H1 (cell line): ENCODE measurements at regions not wholly inside any gene's neighbourhood (a gene's known extent, or its start where the extent isn't known, plus 50 kb on each side); places are given as distances from the start of the nearest gene placed in this dataset.

Experiments
- CTCF ChIA-PET: fragments of 300-600 bp; sonication (Branson Sonifier 250); formaldehyde crosslinking; loops from one replicate; lab custom pipeline; 2021; ENCODE audit not compliant: partially characterized antibody; lab: Charles Lee
- POLR2A ChIA-PET: fragments of 300-600 bp; sonication (Branson Sonifier 250); formaldehyde crosslinking; loops from one replicate; lab custom pipeline; 2021; ENCODE audit warnings: inconsistent platforms; ENCODE audit not compliant: partially characterized antibody; lab: Charles Lee
- DNase-seq, 2 experiments: peaks; one replicate each; pipeline versions ENCODE4 v3.0.0 to v3.0.0-alpha.2; 2010 to 2022; ENCODE audit warnings: low spot score in 2 of 2, low read depth in 1 of 2, mixed read lengths in 1 of 2
- FAIRE-seq: peaks from 2 replicates; lab custom pipeline; 2011; peaks lifted over from hg19 to GRCh38; lab: Jason Lieb, UNC
- H2AFZ ChIP-seq: 2 replicates; pipeline ENCODE4 v1.8.1; 2012; ENCODE audit warnings: low read length, inconsistent platforms
- H2AK5ac ChIP-seq: 2 replicates; pipeline ENCODE4 v1.6.1; 2013; ENCODE audit warnings: low read depth, low read length
- H2BK120ac ChIP-seq: replicated peaks from 2 replicates; pipeline ENCODE3; 2013; ENCODE audit warnings: low read depth, low read length, inconsistent platforms
- H2BK12ac ChIP-seq: 2 replicates; pipeline ENCODE4 v1.6.1; 2013; ENCODE audit warnings: low read depth, low read length
- H2BK15ac ChIP-seq: 2 replicates; pipeline ENCODE4 v1.6.1; 2013; ENCODE audit warnings: low read length
- H2BK20ac ChIP-seq: 2 replicates; pipeline ENCODE4 v1.6.1; 2013; ENCODE audit warnings: low read length
- H2BK5ac ChIP-seq: 2 replicates; pipeline ENCODE4 v1.6.1; 2013; ENCODE audit warnings: low read depth, low read length
- H3K14ac ChIP-seq: 2 replicates; pipeline ENCODE4 v1.6.1; 2013; ENCODE audit warnings: inconsistent platforms; ENCODE audit not compliant: insufficient read length
- H3K18ac ChIP-seq: 2 replicates; pipeline ENCODE4 v1.6.1; 2013; ENCODE audit warnings: low read length; ENCODE audit errors: extremely low read depth
- H3K23ac ChIP-seq: 2 replicates; pipeline ENCODE4 v1.6.1; 2013; ENCODE audit warnings: inconsistent platforms; ENCODE audit not compliant: insufficient read length
- H3K23me2 ChIP-seq: 2 replicates; pipeline ENCODE4 v1.6.1; 2013; ENCODE audit warnings: low read depth, low read length
- H3K27ac ChIP-seq: 2 replicates; pipeline ENCODE4 v1.6.1; 2011; ENCODE audit warnings: low read depth, low read length, inconsistent platforms
- H3K27me3 ChIP-seq, 4 experiments: replicated peaks in 1 of 4; 1 replicate in 1 of 4; 2 replicates in 3 of 4; pipeline versions ENCODE4 v1.6.1 to v1.8.1; 2011 to 2013; ENCODE audit warnings: low read length in 3 of 4, mild to moderate bottlenecking in 3 of 4, inconsistent platforms in 2 of 4, mixed read lengths in 2 of 4, moderate library complexity in 1 of 4; ENCODE audit not compliant: control insufficient read depth in 3 of 4, insufficient read depth in 3 of 4; ENCODE audit errors: extremely low read depth in 1 of 4
- H3K36me3 ChIP-seq, 4 experiments: 2 replicates each; pipeline versions ENCODE4 v1.6.1 to v1.8.1; 2011 to 2013; ENCODE audit warnings: mild to moderate bottlenecking in 4 of 4, low read length in 3 of 4, moderate library complexity in 2 of 4, control low read depth in 1 of 4, inconsistent platforms in 1 of 4; ENCODE audit not compliant: insufficient read depth in 4 of 4, control insufficient read depth in 2 of 4
- H3K4ac ChIP-seq: replicated peaks from 2 replicates; pipeline ENCODE3; 2013; ENCODE audit warnings: low read length, low read depth, mixed read lengths, inconsistent platforms; ENCODE audit not compliant: insufficient read length
- H3K4me1 ChIP-seq, 4 experiments: replicated peaks in 1 of 4; 1 replicate in 1 of 4; 2 replicates in 3 of 4; pipeline versions ENCODE4 v1.6.1 to v1.8.1; 2011 to 2013; ENCODE audit warnings: low read length in 3 of 4, inconsistent platforms in 2 of 4, mixed read lengths in 1 of 4; ENCODE audit not compliant: insufficient read depth in 4 of 4, control insufficient read depth in 3 of 4
- H3K4me2 ChIP-seq, 2 experiments: 2 replicates each; pipeline versions ENCODE4 v1.6.1 to v1.8.1; 2011 to 2013; ENCODE audit warnings: low read depth in 2 of 2, low read length in 2 of 2, control low read depth in 1 of 2, inconsistent platforms in 1 of 2, mild to moderate bottlenecking in 1 of 2; ENCODE audit not compliant: insufficient read depth in 1 of 2
- H3K4me3 ChIP-seq, 4 experiments: fragments of 200-600, 300-600 bp in 1 of 4; sonication (generic), shearing (Covaris generic), sonication (Bioruptor Twin) in 1 of 4; 2 replicates each; pipeline versions ENCODE4 v1.5.1 to v1.8.1; 2011 to 2016; ENCODE audit warnings: low read length in 4 of 4, low read depth in 3 of 4, control low read depth in 2 of 4, inconsistent platforms in 2 of 4, mild to moderate bottlenecking in 2 of 4, mixed read lengths in 1 of 4, moderate library complexity in 1 of 4; ENCODE audit not compliant: insufficient read depth in 2 of 4; ENCODE audit errors: extremely low read depth in 1 of 4
- H3K56ac ChIP-seq: replicated peaks from 2 replicates; pipeline ENCODE3; 2013; ENCODE audit warnings: low read depth, mild to moderate bottlenecking, mixed read lengths, low read length, inconsistent platforms; ENCODE audit not compliant: insufficient read length
- H3K79me1 ChIP-seq: 2 replicates; pipeline ENCODE4 v1.6.1; 2013; ENCODE audit warnings: low read depth, low read length, control low read depth
- H3K79me2 ChIP-seq, 2 experiments: 2 replicates each; pipeline versions ENCODE4 v1.6.1 to v1.8.1; 2012 to 2013; ENCODE audit warnings: low read length in 2 of 2, mild to moderate bottlenecking in 2 of 2, inconsistent platforms in 1 of 2; ENCODE audit not compliant: insufficient read depth in 2 of 2, control insufficient read depth in 1 of 2
- H3K9ac ChIP-seq, 4 experiments: replicated peaks in 1 of 4; 1 replicate in 1 of 4; 2 replicates in 3 of 4; pipeline versions ENCODE4 v1.6.1 to v1.8.1; 2011 to 2013; ENCODE audit warnings: low read depth in 3 of 4, low read length in 3 of 4, control low read depth in 2 of 4, mild to moderate bottlenecking in 2 of 4, moderate library complexity in 2 of 4, inconsistent platforms in 1 of 4; ENCODE audit errors: extremely low read depth in 1 of 4
- H3K9me3 ChIP-seq, 2 experiments: 2 replicates each; pipeline versions ENCODE4 v1.6.1 to v1.8.1; 2012 to 2013; ENCODE audit warnings: mild to moderate bottlenecking in 2 of 2, moderate library complexity in 2 of 2, control low read depth in 1 of 2, inconsistent platforms in 1 of 2, low read depth in 1 of 2, low read length in 1 of 2, mixed read lengths in 1 of 2; ENCODE audit not compliant: insufficient read depth in 2 of 2
- H4K20me1 ChIP-seq, 2 experiments: replicated peaks in 1 of 2; 2 replicates each; pipeline versions ENCODE3 to v1.8.1; 2011 to 2013; ENCODE audit warnings: inconsistent platforms in 2 of 2, low read length in 2 of 2, mild to moderate bottlenecking in 1 of 2; ENCODE audit not compliant: insufficient read depth in 2 of 2, control insufficient read depth in 1 of 2
- H4K5ac ChIP-seq: 2 replicates; pipeline ENCODE4 v1.6.1; 2013; ENCODE audit warnings: low read length, low read depth, mixed read lengths, inconsistent platforms; ENCODE audit not compliant: insufficient read length
- H4K8ac ChIP-seq: 2 replicates; pipeline ENCODE4 v1.8.0; 2013; ENCODE audit warnings: mild to moderate bottlenecking, moderate library complexity, low read length, inconsistent platforms; ENCODE audit not compliant: insufficient read depth; ENCODE audit errors: extremely low read depth
- H4K91ac ChIP-seq: replicated peaks from 2 replicates; pipeline ENCODE3; 2013; ENCODE audit warnings: low read length, mixed read lengths, inconsistent platforms; ENCODE audit not compliant: insufficient read length
- ATF3 ChIP-seq: IDR thresholded peaks from 2 replicates; pipeline ENCODE4 v1.6.1; 2011; ENCODE audit warnings: low read depth, mild to moderate bottlenecking, low read length; ENCODE audit not compliant: insufficient read depth
- CREB1 ChIP-seq: IDR thresholded peaks from 2 replicates; pipeline ENCODE4 v1.6.1; 2012; ENCODE audit warnings: inconsistent platforms
- FOSL1 ChIP-seq: IDR thresholded peaks from 2 replicates; pipeline ENCODE4 v1.6.1; 2011; ENCODE audit warnings: mild to moderate bottlenecking, low read depth, low read length, moderate library complexity; ENCODE audit not compliant: insufficient read depth
- GABPA ChIP-seq: IDR thresholded peaks from 2 replicates; pipeline ENCODE4 v1.6.1; 2011; ENCODE audit warnings: mild to moderate bottlenecking, low read length, moderate library complexity, borderline replicate concordance; ENCODE audit not compliant: insufficient read depth
- POU5F1 ChIP-seq: IDR thresholded peaks from 2 replicates; pipeline ENCODE4 v1.6.1; 2011; ENCODE audit warnings: low read depth, mild to moderate bottlenecking, low read length, moderate library complexity
- SAP30 ChIP-seq: fragments of 300-600 bp; sonication (generic); IDR thresholded peaks from 2 replicates; pipeline ENCODE4 v1.7.1; 2012; ENCODE audit warnings: low read length, moderate library complexity, mild to moderate bottlenecking, inconsistent platforms; ENCODE audit not compliant: insufficient read depth, insufficient replicate concordance
- SIRT6 ChIP-seq: IDR thresholded peaks from one replicate; pipeline ENCODE4 v1.7.1; 2012; ENCODE audit warnings: low read length, inconsistent platforms
- SP4 ChIP-seq: IDR thresholded peaks from 2 replicates; pipeline ENCODE4 v1.6.1; 2012; ENCODE audit warnings: low read length, inconsistent platforms
- SUZ12 ChIP-seq: fragments of 200-600 bp; sonication (generic); IDR thresholded peaks from 2 replicates; pipeline ENCODE4 v1.6.1; 2012; ENCODE audit warnings: mild to moderate bottlenecking, inconsistent platforms, low read length, moderate library complexity, mixed read lengths
- YY1 ChIP-seq: IDR thresholded peaks from 2 replicates; pipeline ENCODE4 v1.6.1; 2011; ENCODE audit warnings: low read depth, mild to moderate bottlenecking, low read length
- WGBS, 2 experiments: shearing (Covaris generic) in 1 of 2; methylation state at CpG; one replicate each; pipeline versions ENCODE4 v1.1.6 to v1.1.7; 2013 to 2015; ENCODE audit warnings: low lambda C conversion rate in 2 of 2, mixed read lengths in 2 of 2, inconsistent platforms in 1 of 2, low coverage in 1 of 2, missing lambda C conversion rate in 1 of 2; ENCODE audit not compliant: insufficient replicate concordance in 2 of 2, insufficient coverage in 1 of 2, insufficient read length in 1 of 2; ENCODE audit errors: extremely low coverage in 1 of 2, missing lambda C conversion rate in 1 of 2; 5-methylcytosine and 5-hydroxymethylcytosine counted together

- no peak overlapping the region for H4K5ac ChIP-seq
- POLR2A ChIA-PET: no interaction called here
- no peaks in the 10 kb centered on the region; a peak in 1 of 7 replicates for H3K4me1 ChIP-seq
- no peaks in the 10 kb centered on the region for H3K27me3 ChIP-seq
- H3K9me3 ChIP-seq: no peaks in the 10 kb centered on the region
- no peak overlapping the region for H3K56ac ChIP-seq
- no peak overlapping the region for H3K4ac ChIP-seq
- CTCF ChIA-PET: interaction anchor here (2.0 kb wide), 1 partner anchor 14 kb away, joined by 6 read pairs; no protein-coding TSS in a partner anchor
- H4K20me1 ChIP-seq: no peaks in the 10 kb centered on the region
- no peak overlapping the region for H4K91ac ChIP-seq
- DNase-seq (no peak), FAIRE-seq (no peak)
- no peak overlapping the region for H2BK5ac ChIP-seq
- no peak overlapping the region for H3K27ac ChIP-seq
- H2AFZ ChIP-seq: no peak overlapping the region
- no peak overlapping the region for H3K4me3 ChIP-seq
- no peak overlapping the region for H2BK120ac ChIP-seq
- no peak overlapping the region for H3K9ac ChIP-seq
- H3K79me1 ChIP-seq: no peaks in the 10 kb centered on the region
- no peak overlapping the region; the same call in 1 of the 2 replicates for H4K8ac ChIP-seq
- H3K79me2 ChIP-seq: no peaks in the 10 kb centered on the region
- no peaks in the 10 kb centered on the region for H3K36me3 ChIP-seq
- no peak overlapping the region for H2BK15ac ChIP-seq
- no peak overlapping the region for H3K14ac ChIP-seq
- no peak overlapping the region for H3K4me2 ChIP-seq
- no peaks in the 10 kb centered on the region for H3K23me2 ChIP-seq
- no peak overlapping the region for H2BK20ac ChIP-seq
- no peak overlapping the region for H2BK12ac ChIP-seq
- no peak overlapping the region for H3K23ac ChIP-seq
- H3K18ac ChIP-seq: no peak overlapping the region
- no peak overlapping the region for H2AK5ac ChIP-seq
- 89% methylated on average over 7 of the region's 7 CpGs; no CpG with 5 or more reads in 1 of the 2 experiments for WGBS, 2 experiments
- TF ChIP-seq SIRT6 (no peak), ATF3 (no peak), POU5F1 (no peak), SAP30 (no peak), SUZ12 (no peak), GABPA (no peak), CREB1 (no peak), FOSL1 (no peak), SP4 (no peak), YY1 (no peak)
Measured at GRCh38 chr13:31038834-31039552, 106.5 kb downstream of the TEX26 start.
